Endometrium (tissue), 2 donors: ENCODE measurements at regions not wholly inside any gene's neighbourhood (a gene's known extent, or its start where the extent isn't known, plus 50 kb on each side); places are given as distances from the start of the nearest gene placed in this dataset.
A peak's percentile ranks its signal among the peaks of the same experiment; 100 is the strongest.

Experiments used
- FAIRE-seq: peaks from 2 replicates; lab custom pipeline; 2012; peaks lifted over from hg19 to GRCh38; lab: Jason Lieb, UNC
- donor health status: control.
- donor health status: control.

GRCh38 chr6:104312851-104313250 is 546.9 kb downstream of the HACE1 start:
- FAIRE-seq: no peak

- no peak for FAIRE-seq
Observed at GRCh38 chr6:104306211-104306610, 553.5 kb downstream of the HACE1 start.

- FAIRE-seq: no peak
Observed at GRCh38 chr6:104305206-104305605, 554.5 kb downstream of the HACE1 start.

GRCh38 chr6:104301951-104302350 is 557.8 kb downstream of the HACE1 start:
- FAIRE-seq: no peak

- FAIRE-seq: no peak
Observed at GRCh38 chr6:104286641-104287040, 573.1 kb downstream of the HACE1 start.

- no peak for FAIRE-seq
Observed at GRCh38 chr6:104284872-104285271, 574.8 kb downstream of the HACE1 start.

GRCh38 chr6:104282581-104282980 is 577.1 kb downstream of the HACE1 start:
- no peak for FAIRE-seq

GRCh38 chr6:104281370-104281769 is 578.3 kb downstream of the HACE1 start:
- no peak for FAIRE-seq

GRCh38 chr6:104268389-104268788 is 591.3 kb downstream of the HACE1 start:
- FAIRE-seq: no peak

GRCh38 chr6:104266922-104267321 is 592.8 kb downstream of the HACE1 start:
- FAIRE-seq: no peak

- FAIRE-seq: no peak
Observed at GRCh38 chr6:104256646-104257045, 603.1 kb downstream of the HACE1 start.

GRCh38 chr6:104253236-104253635 is 606.5 kb downstream of the HACE1 start:
- FAIRE-seq: no peak

- FAIRE-seq: no peak
Observed at GRCh38 chr6:104252276-104252675, 607.4 kb downstream of the HACE1 start.

- FAIRE-seq: no peak
Observed at GRCh38 chr6:104251651-104252050, 608.1 kb downstream of the HACE1 start.

- no peak for FAIRE-seq
Observed at GRCh38 chr6:104240865-104241264, 618.9 kb downstream of the HACE1 start.

GRCh38 chr6:104239971-104240370 is 619.7 kb downstream of the HACE1 start:
- FAIRE-seq: no peak

GRCh38 chr6:104229057-104229456 is 630.7 kb downstream of the HACE1 start:
- no peak for FAIRE-seq

GRCh38 chr6:104227508-104227907 is 632.2 kb downstream of the HACE1 start:
- no peak for FAIRE-seq

- no peak for FAIRE-seq
Observed at GRCh38 chr6:104226790-104227446, 632.8 kb downstream of the HACE1 start.

GRCh38 chr6:104218116-104218515 is 641.6 kb downstream of the HACE1 start:
- no peak for FAIRE-seq

GRCh38 chr6:104214901-104215300 is 644.8 kb downstream of the HACE1 start:
- no peak for FAIRE-seq

GRCh38 chr6:104212977-104213668 is 646.6 kb downstream of the HACE1 start:
- peak; percentile 46 for FAIRE-seq

GRCh38 chr6:104207635-104208034 is 652.1 kb downstream of the HACE1 start:
- no peak for FAIRE-seq

- no peak for FAIRE-seq
Observed at GRCh38 chr6:104201557-104201956, 658.2 kb downstream of the HACE1 start.
